Eye (tissue), 1 donor: ENCODE measurements at regions not wholly inside any gene's neighbourhood (a gene's known extent, or its start where the extent isn't known, plus 50 kb on each side); places are given as distances from the start of the nearest gene placed in this dataset.
"Not testable (repeated sequence)": the region's sequence is repeated elsewhere in the genome, so short reads cannot be mapped to it uniquely, and the experiment has no call there.

ENCODE experiments used
- DNase-seq: peaks from one replicate; pipeline ENCODE4 v3.0.0-alpha.2; 2015

- DNase-seq, result not testable (repeated sequence)
Observed at GRCh38 chr20:1742049-1742434, 84.5 kb upstream of the SIRPG start.

GRCh38 chr20:1741309-1742048 lies 83.9 kb upstream of the SIRPG start:
- DNase-seq, result no peak

GRCh38 chr20:1737134-1737533 lies 79.6 kb upstream of the SIRPG start:
- DNase-seq, result no peak

- no peak for DNase-seq
Observed at GRCh38 chr20:1735417-1736089, 78.0 kb upstream of the SIRPG start.

- DNase-seq, result peak; percentile 15
Observed at GRCh38 chr20:1734269-1734858, 76.8 kb upstream of the SIRPG start.

- not testable (repeated sequence) for DNase-seq
Observed at GRCh38 chr20:1731828-1732375, 74.3 kb upstream of the SIRPG start.

- DNase-seq, result not testable (repeated sequence)
Observed at GRCh38 chr20:1730981-1731711, 73.6 kb upstream of the SIRPG start.

GRCh38 chr20:1727303-1727702 lies 69.7 kb upstream of the SIRPG start:
- not testable (repeated sequence) for DNase-seq

GRCh38 chr20:1724901-1725300 lies 67.3 kb upstream of the SIRPG start:
- no peak for DNase-seq

GRCh38 chr20:1722513-1723050 lies 65.0 kb upstream of the SIRPG start:
- DNase-seq, result no peak

- DNase-seq, result no peak
Observed at GRCh38 chr20:1721687-1722512, 64.3 kb upstream of the SIRPG start.

GRCh38 chr20:1720845-1721475 lies 63.4 kb upstream of the SIRPG start:
- DNase-seq, result no peak

- DNase-seq, result no peak
Observed at GRCh38 chr20:1720226-1720625, 62.6 kb upstream of the SIRPG start.

GRCh38 chr20:1718604-1719384 lies 61.2 kb upstream of the SIRPG start:
- no peak for DNase-seq

GRCh38 chr20:1712634-1713624 lies 55.4 kb upstream of the SIRPG start:
- DNase-seq, result no peak

- DNase-seq, result no peak
Observed at GRCh38 chr20:1711826-1712601, 54.4 kb upstream of the SIRPG start.

GRCh38 chr20:1711266-1711665 lies 53.7 kb upstream of the SIRPG start:
- DNase-seq, result no peak

GRCh38 chr20:1710484-1710883 lies 52.9 kb upstream of the SIRPG start:
- DNase-seq, result no peak
